Mononuclear cell (primary cell): ENCODE measurements at regions not wholly inside any gene's neighbourhood (a gene's known extent, or its start where the extent isn't known, plus 50 kb on each side); places are given as distances from the start of the nearest gene placed in this dataset.
"Not testable (repeated sequence)": the region's sequence is repeated elsewhere in the genome, so short reads cannot be mapped to it uniquely, and the experiment has no call there.

Source experiments
- H3K27me3 ChIP-seq: 2 replicates; pipeline ENCODE4 v1.6.0; 2011; ENCODE audit warnings: low read length, control low read depth; ENCODE audit not compliant: insufficient read depth
- H3K4me1 ChIP-seq: 2 replicates; pipeline ENCODE4 v1.5.1; 2011; ENCODE audit warnings: mild to moderate bottlenecking, low read length, control low read depth; ENCODE audit not compliant: insufficient read depth
- H3K4me3 ChIP-seq: 2 replicates; pipeline ENCODE4 v1.5.1; 2011; ENCODE audit warnings: mild to moderate bottlenecking, low read length, moderate library complexity
- H3K9me3 ChIP-seq: 2 replicates; pipeline ENCODE4 v1.5.1; 2011; ENCODE audit warnings: low read depth, mild to moderate bottlenecking, control low read depth, low read length

DNA sequence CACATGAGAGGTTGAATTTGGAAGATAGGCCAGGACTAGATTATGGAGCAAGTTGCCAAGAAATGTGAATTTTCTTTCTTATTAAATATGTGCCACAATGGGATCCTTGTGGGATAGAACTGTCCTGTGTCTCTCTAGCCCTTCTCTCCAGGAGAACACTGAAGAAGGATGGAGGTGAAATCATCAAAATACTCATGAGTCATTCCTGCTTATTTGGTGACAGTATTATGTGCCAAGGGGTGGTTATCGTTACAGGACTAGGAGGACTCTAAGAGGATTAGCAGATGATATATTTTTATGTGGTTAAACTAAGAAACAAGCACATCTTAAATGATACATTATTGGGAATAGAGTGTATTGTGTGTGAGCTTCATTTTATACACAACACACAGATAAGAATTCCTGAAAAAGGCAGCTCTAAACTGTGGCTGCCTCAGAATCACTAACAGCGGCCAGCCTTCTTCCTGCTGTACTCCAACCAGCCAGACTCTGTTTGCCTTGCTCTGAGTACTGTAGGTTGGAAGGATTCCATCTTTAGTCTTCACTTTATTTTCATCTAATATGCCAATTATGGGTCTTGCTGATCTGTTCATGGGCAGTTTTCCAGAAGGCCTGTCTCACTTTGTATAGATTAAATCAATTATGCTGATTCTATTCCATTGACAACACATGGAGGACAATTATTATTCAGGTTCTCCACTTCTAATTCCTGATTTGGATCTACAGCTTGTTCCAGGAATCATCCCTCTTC, 325.8 kb downstream of the ABCC12 start:
- H3K9me3 ChIP-seq = peaks cover 15% of the 10 kb centered on the region
- H3K4me3 ChIP-seq = no peak overlapping the region
- H3K4me1 ChIP-seq = no peaks in the 10 kb centered on the region
- no peaks in the 10 kb centered on the region for H3K27me3 ChIP-seq

DNA sequence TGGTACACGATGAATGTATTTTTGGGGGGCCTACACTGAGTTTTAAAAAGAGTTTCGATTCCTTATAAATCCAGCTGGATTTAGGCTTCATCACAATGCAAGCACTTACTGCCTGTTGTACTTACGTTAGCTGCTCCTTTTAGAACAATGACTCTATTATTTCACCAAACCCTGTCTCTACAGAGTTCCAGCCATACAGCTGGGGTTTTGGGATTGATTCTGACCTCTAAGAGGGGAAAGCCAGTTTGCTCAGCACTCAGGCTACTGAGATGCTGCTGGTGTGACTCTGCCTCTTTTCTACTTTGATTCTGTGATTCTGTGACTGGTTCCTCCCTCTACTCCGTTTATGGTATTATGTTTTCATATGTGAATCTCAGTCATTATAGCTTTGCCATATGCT, 329.7 kb downstream of the ABCC12 start:
- Histone ChIP-seq H3K4me1 (no peaks in the 10 kb centered on the region), H3K27me3 (no peaks in the 10 kb centered on the region), H3K4me3 (no peak overlapping the region), H3K9me3 (peaks cover 7% of the 10 kb centered on the region)

DNA sequence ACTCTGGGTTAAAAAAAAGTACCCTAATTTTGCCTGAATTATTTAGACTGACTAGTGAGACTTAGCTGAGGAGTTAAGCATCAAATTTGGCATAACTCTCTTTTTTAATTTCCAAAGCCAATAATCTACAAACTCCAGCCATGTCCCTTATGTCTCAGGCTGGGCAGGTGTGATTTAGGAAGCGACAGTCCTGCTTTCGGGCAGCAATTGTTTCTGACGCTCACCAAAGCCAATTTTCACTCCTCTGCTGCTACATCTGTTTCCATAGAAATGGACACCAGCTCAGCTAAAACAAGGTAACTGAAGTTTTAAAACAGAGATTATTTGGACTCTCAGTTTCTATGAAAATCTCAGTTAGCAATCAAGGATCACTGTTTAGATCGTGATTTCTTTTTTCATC, 338.7 kb downstream of the ABCC12 start:
- Histone ChIP-seq H3K9me3 (no peaks in the 10 kb centered on the region), H3K4me1 (no peaks in the 10 kb centered on the region), H3K4me3 (no peak overlapping the region), H3K27me3 (no peaks in the 10 kb centered on the region)

DNA sequence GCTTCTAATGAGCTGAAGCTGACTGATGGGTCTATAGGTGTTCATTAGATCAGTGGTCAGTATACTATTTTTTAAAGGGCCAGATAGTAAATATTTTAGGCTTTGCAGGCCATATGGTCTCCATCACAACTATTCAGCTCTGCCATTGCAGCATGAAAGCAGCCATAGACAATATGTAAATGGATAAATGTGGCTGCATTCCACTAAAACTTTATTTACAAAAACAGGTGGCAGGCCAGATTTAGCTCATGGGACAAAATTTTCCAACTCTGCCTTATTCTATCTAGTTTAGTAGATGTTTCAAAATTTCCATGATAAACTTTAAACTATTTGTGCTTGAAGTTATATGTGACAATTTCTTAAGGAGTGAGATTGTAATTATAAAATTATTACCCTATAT, 339.3 kb downstream of the ABCC12 start:
- H3K27me3 ChIP-seq = no peaks in the 10 kb centered on the region
- no peak overlapping the region for H3K4me3 ChIP-seq
- H3K4me1 ChIP-seq = no peaks in the 10 kb centered on the region
- H3K9me3 ChIP-seq = no peaks in the 10 kb centered on the region

DNA sequence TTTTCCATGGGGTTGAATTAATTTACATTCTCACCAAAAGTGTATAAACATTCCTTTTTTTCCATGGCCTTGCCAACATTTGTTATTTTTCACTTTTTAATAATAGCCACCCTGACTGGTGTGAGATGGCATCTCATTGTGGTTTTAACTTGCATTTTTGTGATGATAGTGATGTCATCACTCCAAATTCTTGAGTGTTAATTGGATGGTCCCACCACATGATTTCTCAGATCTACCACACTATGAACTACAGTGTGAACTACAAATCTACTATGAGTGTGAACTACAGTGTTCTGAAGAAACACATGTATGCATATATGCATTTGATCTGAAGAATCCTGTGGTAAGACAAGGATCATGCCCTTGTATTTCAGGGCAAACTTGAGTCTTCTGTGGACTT, 340.1 kb downstream of the ABCC12 start:
- no peak overlapping the region for H3K4me3 ChIP-seq
- no peaks in the 10 kb centered on the region for H3K27me3 ChIP-seq
- H3K4me1 ChIP-seq = no peaks in the 10 kb centered on the region
- H3K9me3 ChIP-seq = no peaks in the 10 kb centered on the region

DNA sequence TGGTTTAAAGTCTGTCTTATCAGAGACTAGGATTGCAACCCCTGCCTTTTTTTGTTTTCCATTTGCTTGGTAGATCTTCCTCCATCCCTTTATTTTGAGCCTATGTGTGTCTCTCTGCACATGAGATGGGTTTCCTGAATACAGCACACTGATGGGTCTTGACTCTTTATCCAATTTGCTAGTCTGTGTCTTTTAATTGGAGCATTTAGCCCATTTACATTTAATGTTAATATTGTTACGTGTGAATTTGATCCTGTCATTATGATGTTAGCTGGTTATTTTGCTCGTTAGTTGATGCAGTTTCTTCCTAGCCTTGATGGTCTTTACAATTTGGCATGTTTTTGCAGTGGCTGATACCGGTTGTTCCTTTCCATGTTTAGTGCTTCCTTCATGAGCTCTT, 344.0 kb downstream of the ABCC12 start:
- H3K27me3 ChIP-seq, H3K4me1 ChIP-seq, H3K4me3 ChIP-seq, H3K9me3 ChIP-seq: not testable (repeated sequence)

DNA sequence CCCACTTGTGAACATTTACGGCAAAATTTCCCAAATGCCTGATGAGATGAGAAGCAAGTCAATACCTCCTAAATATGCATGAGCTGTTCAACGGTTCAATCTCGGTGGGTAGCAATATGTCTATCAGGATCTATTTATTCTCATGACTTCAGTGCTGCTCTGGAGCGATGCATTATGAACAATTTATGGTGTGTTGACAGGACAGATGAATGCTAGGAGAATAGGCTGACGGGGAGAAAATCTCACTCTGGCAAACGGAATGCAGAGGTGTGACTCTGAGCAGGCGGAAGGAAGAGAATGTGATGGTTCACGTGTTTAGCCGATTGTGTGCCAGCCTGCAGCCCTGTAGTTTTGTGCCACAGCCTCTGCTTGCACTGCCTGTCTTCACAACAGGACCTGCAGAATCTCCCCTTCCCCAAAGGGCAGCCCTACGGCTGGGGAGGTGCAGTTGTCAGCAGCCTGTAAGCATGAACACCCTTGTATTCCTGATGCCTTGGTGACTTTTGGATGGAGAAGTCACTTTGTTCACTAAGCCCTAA, 345.2 kb downstream of the PHKB start:
- H3K9me3 ChIP-seq = no peaks in the 10 kb centered on the region
- no peaks in the 10 kb centered on the region for H3K4me1 ChIP-seq
- no peak overlapping the region for H3K4me3 ChIP-seq
- H3K27me3 ChIP-seq = no peaks in the 10 kb centered on the region

DNA sequence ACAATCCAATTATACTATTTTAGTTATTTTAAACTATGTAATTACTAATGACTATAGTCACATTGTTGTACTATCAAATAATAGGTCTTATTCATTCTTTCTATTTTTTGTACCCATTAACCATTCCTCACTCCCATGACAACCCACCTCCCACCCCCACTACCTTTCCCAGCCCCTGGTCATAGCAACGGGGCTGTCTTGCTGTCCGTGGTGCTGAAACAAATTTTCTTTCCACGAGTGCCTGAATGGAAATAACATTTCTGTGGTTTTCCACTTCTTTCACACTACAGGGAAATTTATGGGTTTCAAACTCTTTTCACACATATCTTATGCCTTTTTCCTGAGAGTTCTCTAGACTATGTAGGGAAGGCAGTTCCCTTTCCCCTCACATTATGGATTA, 326.6 kb downstream of the PHKB start:
- Histone ChIP-seq H3K9me3 (peaks cover 11% of the 10 kb centered on the region), H3K4me1 (no peaks in the 10 kb centered on the region)

DNA sequence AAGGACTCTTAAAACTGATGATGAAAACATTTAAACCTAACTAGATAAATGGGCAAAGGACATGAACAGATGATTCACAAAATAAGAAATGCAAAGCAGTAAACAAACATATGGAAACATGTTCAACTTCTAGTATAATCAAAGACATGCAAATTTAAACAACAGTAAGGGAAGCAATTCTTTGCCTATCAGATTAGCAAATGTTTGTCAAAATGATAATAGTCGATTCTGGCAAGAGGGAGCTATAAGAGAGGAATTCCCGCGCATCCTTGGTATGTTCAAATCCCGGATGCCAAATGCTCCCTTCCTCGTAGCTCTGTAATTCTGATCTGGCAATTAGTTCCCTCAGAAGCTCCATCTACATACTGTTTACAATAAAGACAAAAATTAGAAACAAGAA, 320.5 kb downstream of the PHKB start:
- Histone ChIP-seq H3K4me3 (no peak overlapping the region), H3K4me1 (no peaks in the 10 kb centered on the region), H3K9me3 (no peaks in the 10 kb centered on the region), H3K27me3 (no peaks in the 10 kb centered on the region)

More for the DNA sequence above, 326.6 kb downstream of the PHKB start:
- no peak overlapping the region for H3K4me3 ChIP-seq
- peaks cover 2% of the 10 kb centered on the region for H3K27me3 ChIP-seq

DNA sequence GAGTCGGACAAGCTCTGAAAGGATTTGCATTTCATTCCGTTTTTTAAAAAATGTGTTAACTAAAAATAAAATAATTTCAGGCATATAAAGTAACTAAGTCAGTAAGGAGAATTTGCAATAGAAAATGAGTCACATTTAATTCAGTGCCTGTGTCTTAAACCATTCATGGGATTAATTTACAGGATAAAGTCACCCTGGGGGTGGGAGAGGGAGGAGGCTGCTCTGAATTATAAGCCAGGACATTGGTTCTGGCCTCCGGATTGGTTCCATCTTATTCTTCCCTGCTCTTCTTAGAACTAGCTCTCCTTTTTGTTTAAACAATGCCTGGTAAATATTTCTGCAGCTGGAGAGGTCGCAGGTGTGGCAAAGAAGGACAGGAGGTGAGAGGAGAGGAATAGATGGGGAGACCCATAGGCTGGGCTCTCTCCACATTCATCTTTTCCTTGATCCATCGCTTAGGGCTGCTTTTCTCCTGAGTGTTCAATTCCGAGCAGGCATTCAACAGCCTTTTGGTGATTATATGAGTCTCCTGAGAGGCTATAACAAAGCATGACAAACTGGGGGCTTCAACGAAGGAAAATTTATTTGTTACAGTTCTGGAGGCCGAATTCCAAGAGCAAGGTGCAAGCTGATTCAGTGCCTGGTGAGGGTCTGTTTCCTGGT, 319.2 kb downstream of the PHKB start:
- H3K4me1 ChIP-seq = no peaks in the 10 kb centered on the region
- no peaks in the 10 kb centered on the region for H3K9me3 ChIP-seq
- no peak overlapping the region for H3K4me3 ChIP-seq
- no peaks in the 10 kb centered on the region for H3K27me3 ChIP-seq

DNA sequence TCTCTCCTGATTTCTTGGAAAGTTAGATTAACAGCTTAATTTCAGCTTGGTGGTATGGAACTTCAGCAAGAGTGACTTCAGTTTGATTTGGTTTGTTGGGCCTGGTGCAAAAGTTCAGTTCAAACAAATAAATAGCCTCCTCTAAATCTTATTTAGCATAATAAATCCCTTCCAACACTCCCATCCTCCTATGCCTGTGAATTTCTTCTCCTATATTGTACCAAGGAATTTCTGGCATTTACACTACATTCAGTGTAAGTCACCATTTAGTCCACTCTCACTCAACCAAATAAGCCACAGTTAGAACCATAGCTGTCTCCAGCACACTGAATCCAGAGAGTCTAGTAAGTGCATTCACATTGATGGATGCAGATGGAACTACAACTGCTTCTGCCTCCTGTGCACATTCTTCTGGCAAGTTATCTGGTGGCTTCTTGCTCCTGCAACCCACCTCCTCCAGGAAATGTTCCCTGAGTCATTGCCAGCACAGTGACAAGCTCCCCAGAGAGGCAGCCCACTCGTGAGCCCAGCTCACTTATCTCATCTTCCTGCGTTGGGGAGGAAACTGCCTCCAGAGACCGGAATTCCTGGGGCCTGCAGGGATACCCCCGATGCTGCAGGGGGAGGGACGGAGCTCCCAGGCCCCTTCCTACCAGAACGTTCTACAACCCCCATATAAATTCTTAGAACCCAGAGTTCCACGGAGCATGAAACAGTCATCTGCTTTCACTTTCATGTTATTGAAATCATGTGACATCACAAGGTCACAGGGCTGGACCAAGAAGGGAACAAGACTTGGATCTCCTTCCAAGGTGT, 318.3 kb downstream of the PHKB start:
- H3K27me3 ChIP-seq = no peaks in the 10 kb centered on the region
- H3K4me3 ChIP-seq = peak overlapping the region; percentile 26
- no peaks in the 10 kb centered on the region for H3K4me1 ChIP-seq
- H3K9me3 ChIP-seq = no peaks in the 10 kb centered on the region

DNA sequence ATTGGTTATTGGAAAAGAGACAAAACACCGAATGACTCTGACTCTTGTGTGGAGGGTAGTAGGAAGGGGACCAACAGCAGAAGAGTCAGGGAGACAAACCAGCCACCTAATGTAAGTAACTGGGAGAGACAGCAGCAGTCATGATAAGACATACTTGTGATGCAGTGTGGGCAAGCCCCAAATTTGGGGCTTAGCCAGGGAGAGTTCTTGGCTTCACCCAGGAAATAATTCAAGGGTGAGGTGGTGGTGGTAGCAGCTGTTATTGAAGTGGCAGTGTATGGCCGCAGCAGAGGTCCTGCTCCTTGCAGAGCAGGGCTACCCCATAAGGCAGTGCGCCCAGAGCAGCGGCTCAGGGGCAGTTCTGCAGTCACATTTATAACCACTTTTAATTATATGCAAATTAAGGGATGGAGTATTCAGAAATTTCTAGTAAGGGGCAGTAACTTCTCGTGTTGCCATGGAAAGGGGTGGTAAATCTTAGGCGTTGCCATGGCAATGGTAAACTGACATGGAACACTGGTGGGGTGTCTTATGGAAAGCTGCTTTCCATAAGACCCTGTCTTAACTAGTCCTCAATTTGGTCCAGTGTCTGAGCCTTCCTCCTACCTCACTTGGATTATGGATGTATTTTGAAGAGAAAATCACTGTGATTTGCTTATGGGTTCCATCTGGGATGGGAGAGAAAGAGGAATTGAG, 317.1 kb downstream of the PHKB start:
- Histone ChIP-seq H3K27me3 (no peaks in the 10 kb centered on the region), H3K4me3 (no peak overlapping the region), H3K4me1 (no peaks in the 10 kb centered on the region), H3K9me3 (no peaks in the 10 kb centered on the region)

DNA sequence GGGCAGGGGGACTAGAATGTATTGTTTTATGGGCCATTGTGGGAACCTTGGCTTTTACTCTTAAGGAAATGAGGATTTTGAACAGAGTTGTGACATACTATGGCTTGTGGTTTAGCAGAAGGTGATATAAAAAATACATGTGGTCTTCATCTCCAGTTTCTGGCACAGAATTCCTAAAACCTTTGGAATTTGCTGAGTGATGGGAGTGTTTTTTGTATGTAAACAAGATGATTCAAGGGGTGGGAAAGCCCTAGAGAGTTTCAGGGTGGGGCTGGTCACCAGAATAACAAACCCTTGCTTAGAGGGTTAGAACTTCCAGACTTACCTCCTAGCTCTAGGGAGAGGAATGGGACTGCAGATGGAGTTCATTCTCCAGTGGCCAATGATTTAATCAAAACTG, 316.1 kb downstream of the PHKB start:
- Histone ChIP-seq H3K4me1 (no peaks in the 10 kb centered on the region), H3K9me3 (no peaks in the 10 kb centered on the region), H3K4me3 (no peak overlapping the region), H3K27me3 (no peaks in the 10 kb centered on the region)

DNA sequence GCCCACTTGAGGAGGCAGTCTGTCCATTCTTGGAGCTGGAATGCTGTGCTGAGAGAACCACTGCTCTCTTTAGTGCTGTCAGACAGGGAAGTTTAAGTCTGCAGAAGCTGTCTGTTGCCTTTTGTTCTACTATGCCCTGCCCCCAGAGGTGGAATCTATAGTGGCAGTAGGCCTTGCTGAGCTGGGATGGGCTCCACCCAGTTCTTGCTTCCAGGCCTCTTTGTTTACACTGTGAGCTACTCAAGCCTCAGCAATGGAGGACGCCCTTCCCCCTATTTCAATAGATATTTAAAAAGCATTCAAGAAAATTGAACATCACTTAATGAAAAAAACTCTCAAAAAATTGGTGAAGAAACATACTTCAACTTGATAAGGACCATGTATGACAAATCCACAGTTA, 313.5 kb downstream of the PHKB start:
- H3K27me3 ChIP-seq = no peaks in the 10 kb centered on the region
- no peaks in the 10 kb centered on the region for H3K9me3 ChIP-seq

DNA sequence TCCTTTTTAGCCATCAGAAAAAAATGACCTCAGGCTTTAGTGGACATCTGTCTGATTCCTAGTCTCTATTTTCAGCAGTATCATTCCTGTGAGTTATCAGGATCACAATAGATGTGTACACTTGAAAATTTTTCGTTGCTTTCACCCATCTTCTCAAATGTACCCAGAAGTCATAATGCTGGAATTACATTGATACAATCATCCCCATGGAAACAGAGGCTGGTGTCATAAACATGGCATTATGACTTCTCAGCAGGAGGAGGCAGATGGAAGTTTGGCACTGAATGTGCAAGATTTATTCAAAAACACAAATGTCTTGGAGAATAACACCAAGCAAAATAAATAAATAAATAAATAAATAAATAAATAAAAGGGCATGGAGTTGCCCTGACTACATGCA, 292.5 kb downstream of the PHKB start:
- H3K27me3 ChIP-seq = no peaks in the 10 kb centered on the region
- H3K4me1 ChIP-seq = no peaks in the 10 kb centered on the region
- no peak overlapping the region for H3K4me3 ChIP-seq
- no peaks in the 10 kb centered on the region for H3K9me3 ChIP-seq

More for the DNA sequence above, 313.5 kb downstream of the PHKB start:
- H3K4me1 ChIP-seq = no peaks in the 10 kb centered on the region
- no peak overlapping the region for H3K4me3 ChIP-seq
